ENCODE measurements at regions not wholly inside any gene's neighbourhood (a gene's known extent, or its start where the extent isn't known, plus 50 kb on each side); places are given as distances from the start of the nearest gene placed in this dataset.

DNA sequence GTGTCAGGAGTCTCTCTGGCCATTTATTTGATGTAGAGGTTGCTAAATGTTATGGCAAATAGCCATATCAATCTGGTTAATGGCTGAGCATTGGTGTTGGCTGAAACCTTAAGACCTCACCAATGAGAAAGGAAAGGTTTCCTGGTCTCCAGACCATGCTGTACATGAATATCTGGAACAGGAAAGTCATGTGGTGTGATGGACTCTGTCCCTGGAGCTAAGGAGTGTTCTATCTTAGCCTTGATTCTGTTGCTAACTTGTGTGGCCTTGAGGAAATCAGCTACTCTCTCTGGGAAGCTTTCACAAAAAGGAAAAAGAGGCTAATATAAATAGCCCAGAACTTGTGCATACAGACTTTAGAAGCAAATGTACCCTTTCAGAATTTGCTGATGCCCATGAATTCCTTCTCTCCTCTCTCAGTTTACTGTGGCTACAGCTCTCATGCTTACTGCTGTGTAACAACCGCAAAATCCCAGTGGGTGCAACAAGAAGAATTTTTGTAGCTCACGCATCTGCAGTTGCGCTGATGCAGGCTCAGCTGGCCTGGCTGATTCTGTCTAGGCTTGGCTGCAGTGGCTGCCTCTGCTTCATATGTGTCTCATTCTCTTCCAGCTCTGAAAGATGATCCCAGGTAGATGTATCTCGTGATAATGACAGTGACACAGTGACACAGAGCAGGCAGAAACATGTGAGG lies 287.5 kb downstream of the NPIPA8 start:
- Histone ChIP-seq H3K36me3 (ENCODE audit: insufficient read depth, low read length) (no peaks in the 10 kb centered on the region), H3K4me3 (no peak overlapping the region), H3K9me3 (ENCODE audit: low read depth, low read length) (no peaks in the 10 kb centered on the region), H3K27ac (no peak overlapping the region), H3K9ac (ENCODE audit: insufficient read length) (no peak overlapping the region)
- DNase-seq (ENCODE audit: low read depth, low spot score): no peak
- TF ChIP-seq POLR2AphosphoS5 (IDR thresholded peaks at IDR 0.05; ENCODE audit: borderline replicate concordance, low read depth, low read length) (no peak), FOXP2 (optimal IDR thresholded peaks at IDR 0.05; ENCODE audit: control extremely low read depth, extremely low read length, insufficient read depth) (no peak), EZH2 (IDR thresholded peaks at IDR 0.05) (no peak)

DNA sequence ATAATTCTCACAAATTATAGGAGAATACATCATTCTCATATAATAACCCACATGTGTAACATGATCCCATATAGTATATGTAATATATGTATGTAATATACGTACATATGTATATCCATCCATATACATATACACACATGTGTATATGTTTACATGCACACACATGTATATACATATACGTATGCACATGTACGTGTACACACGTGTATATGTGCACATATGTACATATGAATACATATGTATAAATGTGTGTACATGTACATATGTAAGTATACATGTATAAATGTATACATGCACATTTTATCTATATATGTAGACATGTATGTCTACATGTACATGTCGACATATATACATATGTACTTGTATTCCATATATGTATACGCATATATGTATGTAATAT lies 288.8 kb downstream of the NPIPA8 start:
- Histone ChIP-seq H3K4me3 (no peak overlapping the region), H3K36me3 (ENCODE audit: insufficient read depth, low read length) (no peaks in the 10 kb centered on the region), H3K27ac (no peak overlapping the region), H3K9me3 (ENCODE audit: low read depth, low read length) (no peaks in the 10 kb centered on the region), H3K9ac (ENCODE audit: insufficient read length) (no peak overlapping the region)
- no peak for DNase-seq (ENCODE audit: low read depth, low spot score)
- no peak for TF ChIP-seq FOXP2 (optimal IDR thresholded peaks at IDR 0.05; ENCODE audit: control extremely low read depth, extremely low read length, insufficient read depth)
- TF ChIP-seq EZH2 (IDR thresholded peaks at IDR 0.05): no peak
- TF ChIP-seq POLR2AphosphoS5 (IDR thresholded peaks at IDR 0.05; ENCODE audit: borderline replicate concordance, low read depth, low read length): no peak

DNA sequence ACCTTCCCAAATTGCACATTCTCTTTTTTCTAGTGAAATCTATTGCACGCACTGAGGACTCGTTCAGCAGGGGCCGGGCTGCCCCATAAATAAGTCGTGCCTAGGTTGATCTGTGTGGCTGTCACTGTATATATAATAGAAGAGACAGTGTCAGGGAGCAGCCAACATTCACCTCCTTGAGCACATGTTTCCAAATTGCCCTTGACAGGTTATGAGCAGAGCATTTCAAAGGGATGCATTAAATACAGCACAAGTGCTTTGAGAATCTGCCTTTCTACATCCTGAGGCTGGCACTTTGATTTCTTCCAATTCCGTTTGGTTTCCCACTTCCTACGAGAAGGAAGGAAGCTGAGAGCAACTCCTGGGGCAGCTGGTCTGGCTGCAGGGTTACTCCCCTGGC lies 291.2 kb downstream of the NPIPA8 start:
- H3K36me3 ChIP-seq (ENCODE audit: insufficient read depth, low read length): no peaks in the 10 kb centered on the region
- no peak overlapping the region for H3K27ac ChIP-seq
- DNase-seq (ENCODE audit: low read depth, low spot score): no peak
- no peak overlapping the region for H3K9ac ChIP-seq (ENCODE audit: insufficient read length)
- H3K9me3 ChIP-seq (ENCODE audit: low read depth, low read length): no peaks in the 10 kb centered on the region
- H3K4me3 ChIP-seq: no peak overlapping the region
- TF ChIP-seq POLR2AphosphoS5 (IDR thresholded peaks at IDR 0.05; ENCODE audit: borderline replicate concordance, low read depth, low read length) (no peak), EZH2 (IDR thresholded peaks at IDR 0.05) (no peak), FOXP2 (optimal IDR thresholded peaks at IDR 0.05; ENCODE audit: control extremely low read depth, extremely low read length, insufficient read depth) (no peak)

DNA sequence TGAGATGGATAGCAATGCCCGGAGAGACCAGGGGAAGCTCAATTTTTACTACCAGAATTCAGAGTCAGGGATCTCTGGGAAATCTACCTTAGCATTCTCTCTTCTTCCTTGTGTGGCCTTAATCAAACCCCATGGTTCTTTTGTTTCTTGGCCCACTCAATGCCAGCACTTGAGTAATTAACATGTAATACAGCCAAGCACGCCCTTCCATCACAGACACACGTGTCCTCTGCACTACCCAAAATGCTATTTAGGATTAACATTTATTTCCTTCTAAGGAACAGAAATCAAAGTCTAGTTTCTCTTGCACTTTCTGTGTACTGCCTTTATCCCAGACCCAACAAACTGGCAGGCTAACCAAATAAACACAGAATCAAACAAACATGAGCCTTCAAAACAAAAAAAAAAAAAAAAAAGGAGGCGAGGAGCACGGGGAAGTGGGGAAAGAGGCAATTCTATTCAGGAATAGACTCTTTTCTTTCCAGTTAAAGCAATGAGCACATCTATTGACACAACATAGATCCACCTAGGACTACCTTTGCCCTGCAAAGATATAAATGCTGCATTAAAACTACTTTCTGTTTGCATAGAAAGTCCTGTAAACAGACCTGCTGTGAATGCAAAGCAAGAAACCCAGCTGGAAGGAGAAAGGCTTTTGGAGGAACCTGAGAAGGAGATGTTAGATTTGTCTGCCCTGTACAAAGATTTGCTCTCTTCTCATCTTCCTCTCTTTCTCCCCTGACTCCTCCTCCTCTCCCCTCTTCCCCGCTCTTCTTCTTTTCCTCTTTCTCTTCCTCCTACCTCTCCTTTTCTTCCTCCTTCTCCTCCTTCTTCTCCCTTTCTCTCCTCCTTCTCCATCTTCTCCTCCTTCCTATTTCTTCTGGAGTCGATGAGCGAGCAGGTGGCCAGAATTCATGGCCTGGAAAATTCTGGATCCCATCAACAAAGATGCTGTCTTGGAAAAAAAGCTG lies 294.4 kb downstream of the NPIPA8 start:
- Histone ChIP-seq H3K4me3 (no peak overlapping the region), H3K9ac (ENCODE audit: insufficient read length) (no peak overlapping the region), H3K36me3 (ENCODE audit: insufficient read depth, low read length) (no peaks in the 10 kb centered on the region), H3K27ac (no peak overlapping the region), H3K9me3 (ENCODE audit: low read depth, low read length) (no peaks in the 10 kb centered on the region)
- TF ChIP-seq POLR2AphosphoS5 (IDR thresholded peaks at IDR 0.05; ENCODE audit: borderline replicate concordance, low read depth, low read length) (no peak), FOXP2 (optimal IDR thresholded peaks at IDR 0.05; ENCODE audit: control extremely low read depth, extremely low read length, insufficient read depth) (no peak), EZH2 (IDR thresholded peaks at IDR 0.05) (no peak)
- no peak for DNase-seq (ENCODE audit: low read depth, low spot score)

DNA sequence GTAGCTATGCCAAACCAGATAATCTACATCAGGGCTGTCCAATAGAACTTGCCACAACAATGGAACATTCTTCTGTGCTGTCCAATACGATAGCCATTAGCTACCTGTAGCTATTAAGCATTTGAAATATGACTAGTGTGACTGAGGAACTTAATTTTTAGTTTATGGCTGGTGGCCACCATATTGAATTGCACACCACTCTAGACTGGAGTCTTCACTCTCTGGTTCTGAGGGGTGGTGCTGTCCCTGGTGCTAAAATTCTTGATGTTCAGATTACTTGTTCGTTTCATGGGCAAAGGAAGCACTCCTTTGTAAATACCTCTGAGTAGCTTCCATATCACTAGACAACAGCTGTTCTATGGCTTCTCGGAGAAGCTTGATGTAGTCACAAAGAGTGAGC lies 296.6 kb downstream of the NPIPA8 start:
- TF ChIP-seq EZH2 (IDR thresholded peaks at IDR 0.05): no peak
- no peak for TF ChIP-seq FOXP2 (optimal IDR thresholded peaks at IDR 0.05; ENCODE audit: control extremely low read depth, extremely low read length, insufficient read depth)
- no peaks in the 10 kb centered on the region for H3K9me3 ChIP-seq (ENCODE audit: low read depth, low read length)
- no peak for DNase-seq (ENCODE audit: low read depth, low spot score)
- H3K9ac ChIP-seq (ENCODE audit: insufficient read length): no peak overlapping the region
- no peak overlapping the region for H3K4me3 ChIP-seq
- H3K27ac ChIP-seq: no peak overlapping the region
- no peaks in the 10 kb centered on the region for H3K36me3 ChIP-seq (ENCODE audit: insufficient read depth, low read length)

DNA sequence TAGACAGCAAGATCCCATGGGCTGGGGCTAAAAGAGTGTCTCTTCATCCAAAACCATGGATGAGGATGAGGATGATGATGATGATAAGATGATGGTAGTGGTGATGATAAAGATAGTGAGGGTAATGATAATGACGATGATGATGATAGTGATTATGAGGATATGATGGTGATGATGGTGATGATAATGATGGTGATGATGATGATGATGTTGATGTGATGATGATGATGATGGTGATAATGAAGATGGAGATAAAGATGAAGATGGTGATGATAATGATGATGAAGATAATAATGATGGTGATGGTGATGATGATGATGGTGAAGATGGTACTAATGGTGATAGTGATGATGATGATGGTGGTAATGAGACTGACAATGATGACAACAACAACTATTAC lies 299.5 kb downstream of the NPIPA8 start:
- no peak for DNase-seq (ENCODE audit: low read depth, low spot score)
- Histone ChIP-seq H3K27ac (no peak overlapping the region), H3K9me3 (ENCODE audit: low read depth, low read length) (no peaks in the 10 kb centered on the region), H3K9ac (ENCODE audit: insufficient read length) (no peak overlapping the region), H3K4me3 (no peak overlapping the region), H3K36me3 (ENCODE audit: insufficient read depth, low read length) (no peaks in the 10 kb centered on the region)
- no peak for TF ChIP-seq POLR2AphosphoS5 (IDR thresholded peaks at IDR 0.05; ENCODE audit: borderline replicate concordance, low read depth, low read length)
- no peak for TF ChIP-seq FOXP2 (optimal IDR thresholded peaks at IDR 0.05; ENCODE audit: control extremely low read depth, extremely low read length, insufficient read depth)
- no peak for TF ChIP-seq EZH2 (IDR thresholded peaks at IDR 0.05)

DNA sequence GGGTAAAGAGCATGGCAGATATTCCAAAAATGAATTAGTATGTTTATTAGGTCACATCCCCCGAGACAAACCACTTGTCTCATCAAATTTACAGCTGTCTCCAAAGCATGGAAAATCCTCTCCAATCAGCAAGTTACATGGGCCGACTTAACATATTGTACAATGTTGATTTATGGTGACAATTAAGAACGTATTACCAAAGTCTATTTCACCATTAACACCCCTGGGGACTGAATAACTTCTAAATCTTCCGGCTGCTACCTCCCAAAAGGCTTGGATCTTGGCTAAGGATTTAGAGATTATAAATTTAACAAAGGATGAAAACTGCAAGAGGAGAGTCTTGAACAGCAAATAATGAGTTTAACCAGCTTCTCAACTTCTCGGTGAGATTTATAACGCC lies 311.9 kb downstream of the NPIPA8 start:
- Histone ChIP-seq H3K4me3 (no peak overlapping the region), H3K9me3 (ENCODE audit: low read depth, low read length) (no peaks in the 10 kb centered on the region), H3K9ac (ENCODE audit: insufficient read length) (no peak overlapping the region), H3K27ac (no peak overlapping the region), H3K36me3 (ENCODE audit: insufficient read depth, low read length) (no peaks in the 10 kb centered on the region)
- DNase-seq (ENCODE audit: low read depth, low spot score): no peak
- TF ChIP-seq EZH2 (IDR thresholded peaks at IDR 0.05): no peak
- no peak for TF ChIP-seq FOXP2 (optimal IDR thresholded peaks at IDR 0.05; ENCODE audit: control extremely low read depth, extremely low read length, insufficient read depth)
- TF ChIP-seq POLR2AphosphoS5 (IDR thresholded peaks at IDR 0.05; ENCODE audit: borderline replicate concordance, low read depth, low read length): no peak

DNA sequence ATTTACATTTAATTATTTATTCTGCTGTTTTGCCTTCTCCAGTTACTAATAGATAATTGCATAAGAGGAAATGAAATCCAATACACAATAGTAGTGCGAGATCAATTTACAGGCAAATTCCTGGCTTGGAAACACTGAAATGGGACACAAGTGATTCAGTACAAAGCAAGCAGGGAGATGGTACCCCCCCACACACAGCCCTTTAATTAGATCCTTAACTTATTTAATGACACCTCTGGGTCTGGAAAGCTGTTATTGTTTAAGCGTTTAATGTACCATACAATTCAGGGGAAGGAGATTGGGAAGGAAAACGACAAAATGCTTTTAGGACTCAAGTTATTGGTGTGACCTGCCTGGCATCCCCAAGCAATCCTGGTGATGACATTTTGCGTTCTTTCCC lies 318.2 kb downstream of the NPIPA8 start:
- TF ChIP-seq POLR2AphosphoS5 (IDR thresholded peaks at IDR 0.05; ENCODE audit: borderline replicate concordance, low read depth, low read length) (no peak), EZH2 (IDR thresholded peaks at IDR 0.05) (no peak), FOXP2 (optimal IDR thresholded peaks at IDR 0.05; ENCODE audit: control extremely low read depth, extremely low read length, insufficient read depth) (no peak)
- DNase-seq (ENCODE audit: low read depth, low spot score): no peak

More for the DNA sequence above, 318.2 kb downstream of the NPIPA8 start:
- H3K27ac ChIP-seq: no peak overlapping the region
- no peaks in the 10 kb centered on the region for H3K36me3 ChIP-seq (ENCODE audit: insufficient read depth, low read length)
- H3K9me3 ChIP-seq (ENCODE audit: low read depth, low read length): no peaks in the 10 kb centered on the region
- H3K4me3 ChIP-seq: no peak overlapping the region
- no peak overlapping the region for H3K9ac ChIP-seq (ENCODE audit: insufficient read length)

Measured in SK-N-MC (cell line).